ENCODE measurements at regions not wholly inside any gene's neighbourhood (a gene's known extent, or its start where the extent isn't known, plus 50 kb on each side); places are given as distances from the start of the nearest gene placed in this dataset.

DNA sequence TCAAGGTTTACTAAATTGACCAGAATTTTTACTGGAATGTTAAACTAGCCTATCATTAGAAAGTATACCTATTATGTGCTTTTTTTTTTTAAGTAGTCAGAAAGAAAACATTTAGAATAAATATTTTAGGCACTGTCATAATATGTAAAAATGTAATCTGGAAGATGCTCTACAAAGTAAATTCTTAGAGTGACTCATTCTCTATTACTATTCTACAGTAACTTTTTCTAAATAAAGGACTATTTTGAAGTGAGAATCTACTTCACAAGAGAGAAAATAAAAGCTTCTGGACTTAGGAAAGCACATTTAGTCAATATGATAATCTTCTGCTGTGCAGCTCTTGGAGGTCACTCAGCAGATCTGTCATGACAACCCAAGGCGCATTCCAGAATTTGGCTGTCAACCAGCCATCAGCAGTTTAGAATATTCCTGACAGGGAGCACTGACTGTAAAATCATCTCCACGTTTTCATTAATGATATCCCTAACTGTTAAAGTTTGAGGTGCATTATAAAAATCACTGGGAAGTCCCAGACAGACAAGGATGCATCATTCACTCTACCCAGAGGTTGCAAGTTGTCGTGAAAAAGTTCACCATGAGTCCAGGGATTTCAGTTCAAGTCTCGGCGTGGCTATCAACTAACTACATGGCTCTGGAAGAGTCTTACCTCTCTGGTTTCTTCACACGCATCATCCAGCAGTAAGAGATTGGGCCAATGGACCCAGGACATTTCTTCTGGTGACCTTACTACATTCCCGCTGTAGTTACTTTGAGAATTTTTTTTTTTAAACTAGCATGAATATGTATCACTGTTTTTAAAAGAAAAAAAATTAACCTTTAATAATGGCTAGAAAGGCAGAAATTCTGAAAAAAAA is 374.9 kb downstream of the GJA1 start:
- Histone ChIP-seq H2AFZ (ENCODE audit: low read length) (no peak overlapping the region), H3K27ac (ENCODE audit: extremely low read length, insufficient read depth, low read length) (no peak overlapping the region), H3K79me2 (ENCODE audit: insufficient read depth, low read length) (no peaks in the 10 kb centered on the region), H3K27me3 (ENCODE audit: control insufficient read depth in 1 of 2, insufficient read depth in 2 of 2, low read length in 2 of 2) (no peaks in the 10 kb centered on the region), H3K9me3 (ENCODE audit: low read length) (no peaks in the 10 kb centered on the region), H3K9ac (ENCODE audit: insufficient read depth, low read depth, low read length) (no peak overlapping the region), H3K4me1 (ENCODE audit: insufficient read depth, low read length) (no peaks in the 10 kb centered on the region), H3K4me3 (replicated peaks in 1 of 3; ENCODE audit: insufficient read depth in 1 of 3, low read depth in 2 of 3, low read length in 3 of 3) (no peak overlapping the region), H3K36me3 (replicated peaks in 1 of 2; ENCODE audit: control insufficient read depth in 1 of 2, insufficient read depth in 2 of 2, low read length in 2 of 2) (no peaks in the 10 kb centered on the region), H4K20me1 (ENCODE audit: insufficient read depth, low read length) (no peaks in the 10 kb centered on the region), H3K4me2 (ENCODE audit: low read depth, low read length) (no peak overlapping the region)
- BruUV-seq (replicated peaks): no TSS peak
- WGBS (ENCODE audit: low lambda C conversion rate): 14% methylated on average over 7 of the region's 7 CpGs
- intact Hi-C loops (cut with micrococcal nuclease; ENCODE audit: unreplicated experiment) (no loop called here), in situ Hi-C loops (cut with HindIII; ENCODE audit: extremely low pct_ligation_motif_present, low pct_unique_long_range_greater_than_20kb) (no loop called here)
- ATAC-seq (no peak), FAIRE-seq (no peak), DNase-seq (ENCODE audit: low spot score) (no peak)
- POLR2A ChIA-PET: no interaction called here
- CTCF ChIA-PET (ENCODE audit: low intra/inter-chr PET ratio, low total read pairs): no interaction called here
- TF ChIP-seq KDM4B (CRISPR knock-in tag; IDR thresholded peaks at IDR 0.05) (no peak), ATM (IDR thresholded peaks at IDR 0.05; ENCODE audit: borderline replicate concordance) (no peak), MTF2 (CRISPR knock-in tag; IDR thresholded peaks at IDR 0.05; ENCODE audit: borderline replicate concordance) (no peak), SMYD3 (CRISPR knock-in tag; IDR thresholded peaks at IDR 0.05) (no peak)

DNA sequence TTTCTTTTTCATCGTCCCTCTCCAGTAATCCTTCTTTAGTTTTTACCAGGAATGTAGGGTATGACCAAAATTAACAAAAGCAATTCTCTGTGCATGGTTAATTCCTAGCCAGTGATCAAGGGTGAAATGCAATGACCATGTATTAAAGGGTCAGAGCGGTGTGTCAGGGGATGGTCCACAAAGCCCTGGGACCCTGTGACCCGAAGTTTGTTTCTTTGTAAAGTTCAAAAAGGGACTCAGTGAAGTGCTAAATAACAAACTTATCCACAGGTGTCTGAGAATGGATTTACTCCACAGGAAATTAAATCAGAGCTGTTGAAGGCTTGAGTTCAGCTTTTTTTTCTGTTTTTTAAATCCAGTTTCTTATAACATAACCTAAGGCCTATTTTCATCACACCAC is 375.7 kb downstream of the GJA1 start:
- no peak for FAIRE-seq
- POLR2A ChIA-PET: no interaction called here
- WGBS (ENCODE audit: low lambda C conversion rate): 7% methylated on average over 3 of the region's 3 CpGs

More for the DNA sequence above, 375.7 kb downstream of the GJA1 start:
- Histone ChIP-seq H3K4me3 (replicated peaks in 1 of 3; ENCODE audit: insufficient read depth in 1 of 3, low read depth in 2 of 3, low read length in 3 of 3) (no peak overlapping the region), H3K36me3 (replicated peaks in 1 of 2; ENCODE audit: control insufficient read depth in 1 of 2, insufficient read depth in 2 of 2, low read length in 2 of 2) (no peaks in the 10 kb centered on the region), H3K27me3 (ENCODE audit: control insufficient read depth in 1 of 2, insufficient read depth in 2 of 2, low read length in 2 of 2) (no peaks in the 10 kb centered on the region), H2AFZ (ENCODE audit: low read length) (no peak overlapping the region), H3K9me3 (ENCODE audit: low read length) (no peaks in the 10 kb centered on the region), H3K27ac (ENCODE audit: extremely low read length, insufficient read depth, low read length) (no peak overlapping the region), H3K4me1 (ENCODE audit: insufficient read depth, low read length) (no peaks in the 10 kb centered on the region), H3K79me2 (ENCODE audit: insufficient read depth, low read length) (no peaks in the 10 kb centered on the region), H4K20me1 (ENCODE audit: insufficient read depth, low read length) (no peaks in the 10 kb centered on the region), H3K4me2 (ENCODE audit: low read depth, low read length) (no peak overlapping the region), H3K9ac (ENCODE audit: insufficient read depth, low read depth, low read length) (no peak overlapping the region)
- ATAC-seq (no peak), DNase-seq (ENCODE audit: low spot score) (no peak)
- CTCF ChIA-PET (ENCODE audit: low intra/inter-chr PET ratio, low total read pairs): no interaction called here
- no TSS peak for BruUV-seq (replicated peaks)
- in situ Hi-C loops (cut with HindIII; ENCODE audit: extremely low pct_ligation_motif_present, low pct_unique_long_range_greater_than_20kb): no loop called here
- TF ChIP-seq, protein P1, sequence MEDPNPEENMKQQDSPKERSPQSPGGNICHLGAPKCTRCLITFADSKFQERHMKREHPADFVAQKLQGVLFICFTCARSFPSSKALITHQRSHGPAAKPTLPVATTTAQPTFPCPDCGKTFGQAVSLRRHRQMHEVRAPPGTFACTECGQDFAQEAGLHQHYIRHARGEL (CRISPR knock-in tag; IDR thresholded peaks at IDR 0.05): no peak
- TF ChIP-seq, protein P2, sequence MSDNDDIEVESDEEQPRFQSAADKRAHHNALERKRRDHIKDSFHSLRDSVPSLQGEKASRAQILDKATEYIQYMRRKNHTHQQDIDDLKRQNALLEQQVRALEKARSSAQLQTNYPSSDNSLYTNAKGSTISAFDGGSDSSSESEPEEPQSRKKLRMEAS (IDR thresholded peaks at IDR 0.05): no peak
- intact Hi-C loops (cut with micrococcal nuclease; ENCODE audit: unreplicated experiment): no loop called here
